ENCODE measurements at regions not wholly inside any gene's neighbourhood (a gene's known extent, or its start where the extent isn't known, plus 50 kb on each side); places are given as distances from the start of the nearest gene placed in this dataset.

DNA sequence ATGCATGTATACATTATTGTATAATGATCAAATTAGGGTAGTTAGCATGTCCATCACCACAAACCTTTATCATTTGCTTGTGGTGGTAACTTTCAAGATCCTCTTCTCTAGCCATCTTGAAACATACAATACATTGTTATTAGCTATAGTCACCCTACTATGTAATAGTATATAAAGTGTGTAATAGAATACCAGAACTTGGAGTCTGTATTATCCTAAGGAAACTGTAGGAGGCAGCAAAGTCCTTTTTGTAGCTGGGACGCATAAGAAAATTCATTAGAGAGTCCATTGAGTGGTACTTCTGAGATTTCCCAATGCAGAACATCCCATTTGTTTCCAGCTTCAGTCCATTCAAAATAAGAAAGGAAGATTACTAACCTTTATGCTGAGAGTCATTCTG is 325.9 kb upstream of the LRFN5 start:
- TF ChIP-seq, protein P1, sequence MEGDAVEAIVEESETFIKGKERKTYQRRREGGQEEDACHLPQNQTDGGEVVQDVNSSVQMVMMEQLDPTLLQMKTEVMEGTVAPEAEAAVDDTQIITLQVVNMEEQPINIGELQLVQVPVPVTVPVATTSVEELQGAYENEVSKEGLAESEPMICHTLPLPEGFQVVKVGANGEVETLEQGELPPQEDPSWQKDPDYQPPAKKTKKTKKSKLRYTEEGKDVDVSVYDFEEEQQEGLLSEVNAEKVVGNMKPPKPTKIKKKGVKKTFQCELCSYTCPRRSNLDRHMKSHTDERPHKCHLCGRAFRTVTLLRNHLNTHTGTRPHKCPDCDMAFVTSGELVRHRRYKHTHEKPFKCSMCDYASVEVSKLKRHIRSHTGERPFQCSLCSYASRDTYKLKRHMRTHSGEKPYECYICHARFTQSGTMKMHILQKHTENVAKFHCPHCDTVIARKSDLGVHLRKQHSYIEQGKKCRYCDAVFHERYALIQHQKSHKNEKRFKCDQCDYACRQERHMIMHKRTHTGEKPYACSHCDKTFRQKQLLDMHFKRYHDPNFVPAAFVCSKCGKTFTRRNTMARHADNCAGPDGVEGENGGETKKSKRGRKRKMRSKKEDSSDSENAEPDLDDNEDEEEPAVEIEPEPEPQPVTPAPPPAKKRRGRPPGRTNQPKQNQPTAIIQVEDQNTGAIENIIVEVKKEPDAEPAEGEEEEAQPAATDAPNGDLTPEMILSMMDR (conservative IDR thresholded peaks at IDR 0.05), result peak; percentile 77
- no peak for TF ChIP-seq ZFX (IDR thresholded peaks at IDR 0.05)

Data from C4-2B (cell line).